ENCODE measurements at regions not wholly inside any gene's neighbourhood (a gene's known extent, or its start where the extent isn't known, plus 50 kb on each side); places are given as distances from the start of the nearest gene placed in this dataset.
"Not testable (repeated sequence)": the region's sequence is repeated elsewhere in the genome, so short reads cannot be mapped to it uniquely, and the experiment has no call there.

- no peak for DNase-seq (ENCODE audit: low spot score)
Observed at GRCh38 chr9:38185647-38186403, 116.8 kb upstream of the SHB start.

- no peak for DNase-seq (ENCODE audit: low spot score)
Observed at GRCh38 chr9:38183994-38184568, 115.1 kb upstream of the SHB start.

- no peak for DNase-seq (ENCODE audit: low spot score)
Observed at GRCh38 chr9:38182321-38182720, 113.3 kb upstream of the SHB start.

GRCh38 chr9:38181866-38182265, 112.8 kb upstream of the SHB start:
- DNase-seq (ENCODE audit: low spot score): peak; percentile 60

- DNase-seq (ENCODE audit: low spot score): peak; percentile 34
Observed at GRCh38 chr9:38181232-38181631, 112.2 kb upstream of the SHB start.

GRCh38 chr9:38180656-38181055, 111.6 kb upstream of the SHB start:
- peak; percentile 52 for DNase-seq (ENCODE audit: low spot score)

GRCh38 chr9:38179965-38180364, 110.9 kb upstream of the SHB start:
- DNase-seq (ENCODE audit: low spot score): no peak

- peak; percentile 77 for DNase-seq (ENCODE audit: low spot score)
Observed at GRCh38 chr9:38178237-38178636, 109.2 kb upstream of the SHB start.

GRCh38 chr9:38177680-38178079, 108.7 kb upstream of the SHB start:
- no peak for DNase-seq (ENCODE audit: low spot score)

GRCh38 chr9:38176251-38176650, 107.2 kb upstream of the SHB start:
- peak; percentile 56 for DNase-seq (ENCODE audit: low spot score)

GRCh38 chr9:38175423-38175822, 106.4 kb upstream of the SHB start:
- DNase-seq (ENCODE audit: low spot score): no peak

GRCh38 chr9:38172586-38172985, 103.6 kb upstream of the SHB start:
- no peak for DNase-seq (ENCODE audit: low spot score)

GRCh38 chr9:38171926-38172325, 102.9 kb upstream of the SHB start:
- DNase-seq (ENCODE audit: low spot score): no peak

- DNase-seq (ENCODE audit: low spot score): no peak
Observed at GRCh38 chr9:38171538-38171884, 102.5 kb upstream of the SHB start.

- peak; percentile 97 for DNase-seq (ENCODE audit: low spot score)
Observed at GRCh38 chr9:38170763-38171537, 101.9 kb upstream of the SHB start.

GRCh38 chr9:38170155-38170554, 101.1 kb upstream of the SHB start:
- DNase-seq (ENCODE audit: low spot score): not testable (repeated sequence)

- DNase-seq (ENCODE audit: low spot score): no peak
Observed at GRCh38 chr9:38166501-38166900, 97.5 kb upstream of the SHB start.

GRCh38 chr9:38164659-38165221, 95.7 kb upstream of the SHB start:
- no peak for DNase-seq (ENCODE audit: low spot score)

GRCh38 chr9:38163518-38163917, 94.5 kb upstream of the SHB start:
- DNase-seq (ENCODE audit: low spot score): no peak

GRCh38 chr9:38162332-38163211, 93.5 kb upstream of the SHB start:
- no peak for DNase-seq (ENCODE audit: low spot score)

GRCh38 chr9:38160613-38161215, 91.7 kb upstream of the SHB start:
- DNase-seq (ENCODE audit: low spot score): peak; percentile 63

Measured in kidney tubule cell (primary cell).